Right atrium auricular region (tissue), 2 donors: ENCODE measurements at regions not wholly inside any gene's neighbourhood (a gene's known extent, or its start where the extent isn't known, plus 50 kb on each side); places are given as distances from the start of the nearest gene placed in this dataset.
"Not testable (repeated sequence)": the region's sequence is repeated elsewhere in the genome, so short reads cannot be mapped to it uniquely, and the experiment has no call there.

Experiments
- DNase-seq: peaks from one replicate; pipeline ENCODE4 v3.0.0-alpha.2; 2019; ENCODE audit warnings: low spot score
- H3K27ac ChIP-seq, 2 donors: fragments of 200-600 bp; sonication (generic); 1 replicate in 1 of 2; 2 replicates in 1 of 2; pipeline ENCODE4 v1.5.1; 2016 to 2019
- H3K27me3 ChIP-seq, 2 donors: fragments of 200-600 bp; sonication (generic); one replicate each; pipeline versions ENCODE4 v1.5.1 to v1.6.0; 2017 to 2019
- H3K36me3 ChIP-seq: fragments of 200-600 bp; sonication (generic); one replicate; pipeline ENCODE4 v1.5.1; 2016
- H3K4me1 ChIP-seq, 2 donors: fragments of 200-600 bp; sonication (generic); one replicate each; pipeline versions ENCODE4 v1.5.1 to v1.6.0; 2017 to 2019
- H3K4me3 ChIP-seq, 2 donors: fragments of 200-600 bp; sonication (generic); 1 replicate in 1 of 2; 2 replicates in 1 of 2; pipeline ENCODE4 v1.5.1; 2017 to 2019; ENCODE audit warnings: mild to moderate bottlenecking in 1 of 2, moderate library complexity in 1 of 2
- H3K9me3 ChIP-seq, 2 donors: fragments of 200-600 bp; sonication (generic); one replicate each; pipeline ENCODE4 v1.5.1; 2019
- CTCF ChIP-seq, 2 donors: fragments of 200-600 bp; sonication (generic); IDR thresholded peaks; one replicate each; pipeline ENCODE4 v1.5.1; 2019; ENCODE audit warnings: antibody characterized with exemption in 2 of 2

- H3K4me1 ChIP-seq: no peaks in the 10 kb centered on the region
- H3K4me3 ChIP-seq: no peak overlapping the region
- no peak overlapping the region for H3K27ac ChIP-seq
- H3K36me3 ChIP-seq: no peaks in the 10 kb centered on the region
- no peak for TF ChIP-seq CTCF (IDR thresholded peaks at IDR 0.05)
- no peak for DNase-seq
- no peaks in the 10 kb centered on the region for H3K27me3 ChIP-seq
- no peaks in the 10 kb centered on the region for H3K9me3 ChIP-seq
Observed at GRCh38 chr2:224173933-224174332, 134.8 kb upstream of the SERPINE2 start.

GRCh38 chr2:224173210-224173609 lies 134.1 kb upstream of the SERPINE2 start:
- Histone ChIP-seq H3K9me3 (no peaks in the 10 kb centered on the region), H3K4me1 (no peaks in the 10 kb centered on the region), H3K27ac (no peak overlapping the region), H3K36me3 (no peaks in the 10 kb centered on the region), H3K27me3 (no peaks in the 10 kb centered on the region), H3K4me3 (no peak overlapping the region)
- no peak for DNase-seq
- no peak for TF ChIP-seq CTCF (IDR thresholded peaks at IDR 0.05)

- H3K9me3 ChIP-seq: no peaks in the 10 kb centered on the region
- H3K4me3 ChIP-seq: no peak overlapping the region
- H3K27me3 ChIP-seq: no peaks in the 10 kb centered on the region
- no peak for DNase-seq
- no peak for TF ChIP-seq CTCF (IDR thresholded peaks at IDR 0.05)
- H3K27ac ChIP-seq: no peak overlapping the region
- H3K4me1 ChIP-seq: no peaks in the 10 kb centered on the region
- H3K36me3 ChIP-seq: no peaks in the 10 kb centered on the region
Observed at GRCh38 chr2:224171226-224171625, 132.1 kb upstream of the SERPINE2 start.

- H3K27ac ChIP-seq: no peak overlapping the region
- DNase-seq: no peak
- H3K36me3 ChIP-seq: no peaks in the 10 kb centered on the region
- no peak for TF ChIP-seq CTCF (IDR thresholded peaks at IDR 0.05)
- no peaks in the 10 kb centered on the region for H3K27me3 ChIP-seq
- H3K4me1 ChIP-seq: no peaks in the 10 kb centered on the region
- H3K4me3 ChIP-seq: no peak overlapping the region
- H3K9me3 ChIP-seq: no peaks in the 10 kb centered on the region
Observed at GRCh38 chr2:224169847-224170246, 130.8 kb upstream of the SERPINE2 start.

GRCh38 chr2:224167781-224168180 lies 128.7 kb upstream of the SERPINE2 start:
- not testable (repeated sequence) for DNase-seq, H3K27ac ChIP-seq, H3K36me3 ChIP-seq, H3K4me1 ChIP-seq, H3K4me3 ChIP-seq, H3K27me3 ChIP-seq, H3K9me3 ChIP-seq

GRCh38 chr2:224166654-224167053 lies 127.6 kb upstream of the SERPINE2 start:
- no peak for DNase-seq
- H3K27me3 ChIP-seq: no peaks in the 10 kb centered on the region
- no peak for TF ChIP-seq CTCF (IDR thresholded peaks at IDR 0.05)
- H3K4me1 ChIP-seq: no peaks in the 10 kb centered on the region
- H3K9me3 ChIP-seq: no peaks in the 10 kb centered on the region
- no peak overlapping the region for H3K4me3 ChIP-seq
- no peak overlapping the region for H3K27ac ChIP-seq
- no peaks in the 10 kb centered on the region for H3K36me3 ChIP-seq
